T47D (cell line): ENCODE measurements at regions not wholly inside any gene's neighbourhood (a gene's known extent, or its start where the extent isn't known, plus 50 kb on each side); places are given as distances from the start of the nearest gene placed in this dataset.

Source experiments
- DNase-seq, 2 experiments: peaks; one replicate each; pipeline versions ENCODE4 v3.0.0 to v3.0.0-alpha.2; 2011 to 2012; ENCODE audit warnings: low read depth in 1 of 2, low spot score in 1 of 2
- JUND ChIP-seq: IDR thresholded peaks from 2 replicates; pipeline ENCODE4 v1.6.1; 2012; ENCODE audit warnings: low read depth
- in situ Hi-C: cut with HindIII; loops from 2 replicates; pipeline ENCODE4 v1.10.0; 2016; ENCODE audit warnings: low sequenced_read_pairs, low pct_unique_long_range_greater_than_20kb

- in situ Hi-C loops, result no loop called here
- DNase-seq, result peak in 1 of 2 experiments; percentile 33
Observed at GRCh38 chr9:74284581-74285450, 212.3 kb upstream of the RORB start.

GRCh38 chr9:74293479-74293878, 203.7 kb upstream of the RORB start:
- DNase-seq, result no peak
- TF ChIP-seq JUND, result no peak
- in situ Hi-C loops, result no loop called here

More at GRCh38 chr9:74284581-74285450, 212.3 kb upstream of the RORB start:
- no peak for TF ChIP-seq JUND

- DNase-seq, result no peak
- TF ChIP-seq JUND, result no peak
- in situ Hi-C loops, result no loop called here
Observed at GRCh38 chr9:74303945-74304344, 193.2 kb upstream of the RORB start.

- no peak for TF ChIP-seq JUND
- DNase-seq, result no peak
- in situ Hi-C loops, result no loop called here
Observed at GRCh38 chr9:74304598-74304997, 192.5 kb upstream of the RORB start.

- peak in 1 of 2 experiments; percentile 54 for DNase-seq
Observed at GRCh38 chr9:74309654-74310053, 187.5 kb upstream of the RORB start.

GRCh38 chr9:74317235-74317634, 179.9 kb upstream of the RORB start:
- in situ Hi-C loops, result no loop called here
- TF ChIP-seq JUND, result no peak
- DNase-seq, result no peak

More at GRCh38 chr9:74309654-74310053, 187.5 kb upstream of the RORB start:
- TF ChIP-seq JUND, result no peak
- in situ Hi-C loops, result no loop called here

- no peak for DNase-seq
- in situ Hi-C loops, result no loop called here
- no peak for TF ChIP-seq JUND
Observed at GRCh38 chr9:74321396-74321795, 175.7 kb upstream of the RORB start.

- no peak for DNase-seq
- TF ChIP-seq JUND, result no peak
- in situ Hi-C loops, result no loop called here
Observed at GRCh38 chr9:74322661-74323314, 174.3 kb upstream of the RORB start.

GRCh38 chr9:74330487-74331214, 166.5 kb upstream of the RORB start:
- TF ChIP-seq JUND, result no peak
- DNase-seq, result no peak
- in situ Hi-C loops, result no loop called here

- in situ Hi-C loops, result no loop called here
- no peak for DNase-seq
- TF ChIP-seq JUND, result no peak
Observed at GRCh38 chr9:74331607-74332006, 165.5 kb upstream of the RORB start.

- in situ Hi-C loops, result no loop called here
- DNase-seq, result no peak
- no peak for TF ChIP-seq JUND
Observed at GRCh38 chr9:74333384-74334032, 163.6 kb upstream of the RORB start.

- in situ Hi-C loops, result no loop called here
- DNase-seq, result no peak
- no peak for TF ChIP-seq JUND
Observed at GRCh38 chr9:74334271-74334670, 162.9 kb upstream of the RORB start.
